Psoas muscle (tissue), 7 donors: ENCODE measurements at regions not wholly inside any gene's neighbourhood (a gene's known extent, or its start where the extent isn't known, plus 50 kb on each side); places are given as distances from the start of the nearest gene placed in this dataset.

Experiments
- ATAC-seq, 4 donors: fragments of 200-7000 bp; cut with Tn5 transposase; one replicate each; pipeline ENCODE4 v1.9.1; 2020; ENCODE audit warnings: moderate library complexity in 3 of 4, mild to moderate bottlenecking in 2 of 4
- DNase-seq, 2 donors: peaks; one replicate each; pipeline ENCODE4 v3.0.0-alpha.2; 2020
- H3K27ac ChIP-seq: fragments of 200-600 bp; one replicate; pipeline ENCODE4 v1.8.0; 2022
- H3K27me3 ChIP-seq, 3 donors: fragments of 200-600 bp in 1 of 3; one replicate each; pipeline versions ENCODE4 v1.6.1 to v1.8.0; 2013 to 2022; ENCODE audit warnings: low read length in 2 of 3, mild to moderate bottlenecking in 2 of 3, moderate library complexity in 1 of 3; ENCODE audit not compliant: insufficient read depth in 3 of 3
- H3K36me3 ChIP-seq, 2 donors: fragments of 200-600 bp in 1 of 2; one replicate each; pipeline versions ENCODE4 v1.6.1 to v1.8.0; 2013 to 2022; ENCODE audit warnings: low read depth in 1 of 2, mild to moderate bottlenecking in 1 of 2, moderate library complexity in 1 of 2; ENCODE audit not compliant: insufficient read depth in 1 of 2
- H3K4me1 ChIP-seq: fragments of 200-600 bp; one replicate; pipeline ENCODE4 v1.8.0; 2022
- H3K4me3 ChIP-seq: fragments of 200-600 bp; one replicate; pipeline ENCODE4 v1.8.0; 2022; ENCODE audit warnings: mild to moderate bottlenecking
- H3K9me3 ChIP-seq: fragments of 200-600 bp; one replicate; pipeline ENCODE4 v1.8.0; 2022
- CTCF ChIP-seq: fragments of 200-600 bp; IDR thresholded peaks from one replicate; pipeline ENCODE4 v1.8.0; 2022; ENCODE audit warnings: antibody characterized with exemption
- WGBS, 3 donors: extraction: QIAGEN DNeasy Blood & Tissue Kit; methylation state at CpG; one replicate each; pipeline versions ENCODE4 v1.1.6 to v1.1.7; 2013; 5-methylcytosine and 5-hydroxymethylcytosine counted together
- intact Hi-C, 2 donors: fragments of 100-400 bp; cut with DNase I; formaldehyde crosslinking; loops; one replicate each; pipeline versions ENCODE4 v1.11.0 to v1.14.2; 2022
- donor health status: healthy with polysubstance abuse.
- donor health status: DM: no; HTN: no; CAD: no; lungs with moderate emphysema.
- donor health status: Bipolar disorder and iron deficiency.
- donor health status: healthy.
- donor health status: DM: yes; HTN: yes; CAD: no.
- donor health status: DM: no; HTN: no; CAD: no.
- donor health status: DM: yes; HTN: yes; CAD: no.

- H3K9me3 ChIP-seq, result no peaks in the 10 kb centered on the region
- DNase-seq, result no peak
- 58 to 65% (median 61%) methylated on average over 2 of the region's 2 CpGs for WGBS, 3 donors
- no peaks in the 10 kb centered on the region for H3K27me3 ChIP-seq
- H3K27ac ChIP-seq, result no peak overlapping the region
- H3K36me3 ChIP-seq, result no peaks in the 10 kb centered on the region
- intact Hi-C loops, result no loop called here
- no peak for TF ChIP-seq CTCF
- H3K4me1 ChIP-seq, result no peaks in the 10 kb centered on the region
- no peak for ATAC-seq
- no peak overlapping the region for H3K4me3 ChIP-seq
Observed at GRCh38 chr13:90454002-90454636, 893.4 kb upstream of the MIR17HG start.

- H3K4me3 ChIP-seq, result no peak overlapping the region
- TF ChIP-seq CTCF, result no peak
- no peaks in the 10 kb centered on the region for H3K9me3 ChIP-seq
- ATAC-seq (no peak), DNase-seq (no peak)
- no peaks in the 10 kb centered on the region for H3K27me3 ChIP-seq
- H3K4me1 ChIP-seq, result no peaks in the 10 kb centered on the region
- H3K27ac ChIP-seq, result no peak overlapping the region
- H3K36me3 ChIP-seq, result no peaks in the 10 kb centered on the region
- 88 to 100% (median 92%) methylated on average over 1 of the region's 1 CpG for WGBS, 3 donors
- intact Hi-C loops, result no loop called here
Observed at GRCh38 chr13:90455067-90455466, 892.4 kb upstream of the MIR17HG start.

GRCh38 chr13:90455823-90456222 is 891.7 kb upstream of the MIR17HG start:
- no peaks in the 10 kb centered on the region for H3K9me3 ChIP-seq
- 60 to 77% (median 73%) methylated on average over 4 of the region's 4 CpGs for whole genome bisulfite sequencing, 3 donors
- H3K4me3 ChIP-seq, result no peak overlapping the region
- no peak for ATAC-seq
- H3K36me3 ChIP-seq, result no peaks in the 10 kb centered on the region
- no peak overlapping the region for H3K27ac ChIP-seq
- H3K4me1 ChIP-seq, result no peaks in the 10 kb centered on the region
- no peak for TF ChIP-seq CTCF
- intact Hi-C loops, result no loop called here
- H3K27me3 ChIP-seq, result no peaks in the 10 kb centered on the region
- no peak for DNase-seq

- ATAC-seq, result no peak
- no peaks in the 10 kb centered on the region for H3K9me3 ChIP-seq
- no peak for TF ChIP-seq CTCF
- intact Hi-C loops, result no loop called here
- no peak overlapping the region for H3K4me3 ChIP-seq
- WGBS, 3 donors, result 65 to 80% (median 73%) methylated on average over 3 of the region's 3 CpGs
- no peak overlapping the region for H3K27ac ChIP-seq
- no peak for DNase-seq
- no peaks in the 10 kb centered on the region for H3K36me3 ChIP-seq
- no peaks in the 10 kb centered on the region for H3K27me3 ChIP-seq
- H3K4me1 ChIP-seq, result no peaks in the 10 kb centered on the region
Observed at GRCh38 chr13:90461398-90461797, 886.1 kb upstream of the MIR17HG start.

- ATAC-seq (no peak), DNase-seq (no peak)
- Histone ChIP-seq H3K4me3 (no peak overlapping the region), H3K4me1 (no peaks in the 10 kb centered on the region), H3K36me3 (no peaks in the 10 kb centered on the region), H3K27ac (no peak overlapping the region), H3K27me3 (no peaks in the 10 kb centered on the region), H3K9me3 (no peaks in the 10 kb centered on the region)
- no peak for TF ChIP-seq CTCF
- intact Hi-C loops, result no loop called here
Observed at GRCh38 chr13:90477216-90477615, 870.3 kb upstream of the MIR17HG start.
